Upper lobe of right lung (tissue), 1 donor: ENCODE measurements at regions not wholly inside any gene's neighbourhood (a gene's known extent, or its start where the extent isn't known, plus 50 kb on each side); places are given as distances from the start of the nearest gene placed in this dataset.

ENCODE experiments used
- ATAC-seq: fragments of 200-7000 bp; cut with Tn5 transposase; one replicate; pipeline ENCODE4 v1.9.1; 2020; ENCODE audit warnings: mild to moderate bottlenecking, moderate library complexity
- DNase-seq: peaks from one replicate; pipeline ENCODE4 v3.0.0-alpha.2; 2020
- H3K27ac ChIP-seq: fragments of 200-600 bp; one replicate; pipeline ENCODE4 v1.8.0; 2022
- H3K27me3 ChIP-seq: fragments of 200-600 bp; one replicate; pipeline ENCODE4 v1.8.0; 2022; ENCODE audit warnings: mild to moderate bottlenecking
- H3K36me3 ChIP-seq: fragments of 200-600 bp; one replicate; pipeline ENCODE4 v1.8.0; 2022
- H3K4me1 ChIP-seq: fragments of 200-600 bp; one replicate; pipeline ENCODE4 v1.8.0; 2022
- H3K4me3 ChIP-seq: fragments of 200-600 bp; one replicate; pipeline ENCODE4 v1.8.0; 2022; ENCODE audit warnings: mild to moderate bottlenecking
- H3K9me3 ChIP-seq: fragments of 200-600 bp; one replicate; pipeline ENCODE4 v1.8.0; 2022
- CTCF ChIP-seq: fragments of 200-600 bp; IDR thresholded peaks from one replicate; pipeline ENCODE4 v1.8.0; 2022; ENCODE audit warnings: antibody characterized with exemption
- intact Hi-C: fragments of 100-400 bp; cut with DNase I; formaldehyde crosslinking; loops from one replicate; pipeline ENCODE4 v1.11.0; 2022
- donor health status: DM: no; HTN: yes; CAD: no; lungs with severe emphysema.

- Histone ChIP-seq H3K27me3 (no peaks in the 10 kb centered on the region), H3K4me3 (no peak overlapping the region), H3K9me3 (no peaks in the 10 kb centered on the region), H3K4me1 (no peaks in the 10 kb centered on the region), H3K36me3 (no peaks in the 10 kb centered on the region), H3K27ac (no peak overlapping the region)
- DNase-seq = no peak
- intact Hi-C loops = no loop called here
- ATAC-seq = no peak
- no peak for TF ChIP-seq CTCF
Measured at GRCh38 chr2:83071914-83072313, 1387.2 kb downstream of the SUCLG1 start.

- no peak overlapping the region for H3K4me3 ChIP-seq
- no peaks in the 10 kb centered on the region for H3K4me1 ChIP-seq
- H3K27ac ChIP-seq = no peak overlapping the region
- H3K9me3 ChIP-seq = no peaks in the 10 kb centered on the region
- no peak for ATAC-seq
- H3K36me3 ChIP-seq = no peaks in the 10 kb centered on the region
- intact Hi-C loops = no loop called here
- no peaks in the 10 kb centered on the region for H3K27me3 ChIP-seq
- DNase-seq = no peak
- TF ChIP-seq CTCF = no peak
Measured at GRCh38 chr2:83071352-83071751, 1387.7 kb downstream of the SUCLG1 start.

- ATAC-seq (no peak), DNase-seq (no peak)
- no peaks in the 10 kb centered on the region for H3K9me3 ChIP-seq
- no peak for TF ChIP-seq CTCF
- H3K36me3 ChIP-seq = no peaks in the 10 kb centered on the region
- no peak overlapping the region for H3K4me3 ChIP-seq
- no peaks in the 10 kb centered on the region for H3K27me3 ChIP-seq
- no peaks in the 10 kb centered on the region for H3K4me1 ChIP-seq
- intact Hi-C loops = no loop called here
- H3K27ac ChIP-seq = no peak overlapping the region
Measured at GRCh38 chr2:83069724-83070123, 1389.4 kb downstream of the SUCLG1 start.

GRCh38 chr2:83068714-83069113 is 1390.4 kb downstream of the SUCLG1 start:
- Histone ChIP-seq H3K27me3 (no peaks in the 10 kb centered on the region), H3K4me1 (no peaks in the 10 kb centered on the region), H3K9me3 (no peaks in the 10 kb centered on the region), H3K27ac (no peak overlapping the region), H3K36me3 (no peaks in the 10 kb centered on the region), H3K4me3 (no peak overlapping the region)
- TF ChIP-seq CTCF = no peak
- intact Hi-C loops = no loop called here
- ATAC-seq = no peak
- no peak for DNase-seq

- H3K27ac ChIP-seq = no peak overlapping the region
- intact Hi-C loops = no loop called here
- no peak for TF ChIP-seq CTCF
- H3K4me3 ChIP-seq = no peak overlapping the region
- H3K9me3 ChIP-seq = no peaks in the 10 kb centered on the region
- no peaks in the 10 kb centered on the region for H3K4me1 ChIP-seq
- no peaks in the 10 kb centered on the region for H3K27me3 ChIP-seq
- no peaks in the 10 kb centered on the region for H3K36me3 ChIP-seq
- ATAC-seq (peak; percentile 48), DNase-seq (no peak)
Measured at GRCh38 chr2:83067947-83068346, 1391.1 kb downstream of the SUCLG1 start.

- Histone ChIP-seq H3K4me1 (no peaks in the 10 kb centered on the region), H3K4me3 (no peak overlapping the region), H3K27ac (no peak overlapping the region), H3K27me3 (no peaks in the 10 kb centered on the region), H3K36me3 (no peaks in the 10 kb centered on the region), H3K9me3 (no peaks in the 10 kb centered on the region)
- intact Hi-C loops = no loop called here
- no peak for TF ChIP-seq CTCF
- no peak for DNase-seq
- ATAC-seq = no peak
Measured at GRCh38 chr2:83063933-83064332, 1395.1 kb downstream of the SUCLG1 start.
